ENCODE measurements at regions not wholly inside any gene's neighbourhood (a gene's known extent, or its start where the extent isn't known, plus 50 kb on each side); places are given as distances from the start of the nearest gene placed in this dataset.
"Not testable (repeated sequence)": the region's sequence is repeated elsewhere in the genome, so short reads cannot be mapped to it uniquely, and the experiment has no call there.

GRCh38 chr21:14058566-14058965, 152.2 kb downstream of the LIPI start:
- DNase-seq, result no peak
- no peaks in the 10 kb centered on the region for H3K36me3 Mint-ChIP-seq (ENCODE audit: unreplicated experiment)
- peaks cover 1% of the 10 kb centered on the region for H3K27me3 Mint-ChIP-seq (ENCODE audit: unreplicated experiment)
- no peaks in the 10 kb centered on the region for H3K4me1 Mint-ChIP-seq (ENCODE audit: low read depth, unreplicated experiment)
- H3K4me3 Mint-ChIP-seq (ENCODE audit: unreplicated experiment), result no peak overlapping the region
- H3K27ac Mint-ChIP-seq (ENCODE audit: unreplicated experiment), result no peak overlapping the region
- H3K9me3 Mint-ChIP-seq (ENCODE audit: unreplicated experiment), result peaks cover 5% of the 10 kb centered on the region
- no peak for TF ChIP-seq CTCF (IDR thresholded peaks at IDR 0.05; ENCODE audit: partially characterized antibody, unreplicated experiment)

- H3K27me3 Mint-ChIP-seq (ENCODE audit: unreplicated experiment); H3K9me3 Mint-ChIP-seq (ENCODE audit: unreplicated experiment); H3K27ac Mint-ChIP-seq (ENCODE audit: unreplicated experiment); DNase-seq; H3K36me3 Mint-ChIP-seq (ENCODE audit: unreplicated experiment); H3K4me3 Mint-ChIP-seq (ENCODE audit: unreplicated experiment); H3K4me1 Mint-ChIP-seq (ENCODE audit: low read depth, unreplicated experiment): not testable (repeated sequence)
Observed at GRCh38 chr21:14057841-14058481, 152.8 kb downstream of the LIPI start.

- Mint-ChIP-seq H3K27me3 (ENCODE audit: unreplicated experiment) (peaks cover 1% of the 10 kb centered on the region), H3K4me1 (ENCODE audit: low read depth, unreplicated experiment) (no peaks in the 10 kb centered on the region), H3K4me3 (ENCODE audit: unreplicated experiment) (no peak overlapping the region), H3K27ac (ENCODE audit: unreplicated experiment) (no peak overlapping the region), H3K9me3 (ENCODE audit: unreplicated experiment) (peaks cover 5% of the 10 kb centered on the region), H3K36me3 (ENCODE audit: unreplicated experiment) (no peaks in the 10 kb centered on the region)
- no peak for DNase-seq
- no peak for TF ChIP-seq CTCF (IDR thresholded peaks at IDR 0.05; ENCODE audit: partially characterized antibody, unreplicated experiment)
Observed at GRCh38 chr21:14057313-14057712, 153.4 kb downstream of the LIPI start.

GRCh38 chr21:14056771-14057191, 154.0 kb downstream of the LIPI start:
- peaks cover 5% of the 10 kb centered on the region for H3K9me3 Mint-ChIP-seq (ENCODE audit: unreplicated experiment)
- no peaks in the 10 kb centered on the region for H3K36me3 Mint-ChIP-seq (ENCODE audit: unreplicated experiment)
- peaks cover 1% of the 10 kb centered on the region for H3K27me3 Mint-ChIP-seq (ENCODE audit: unreplicated experiment)
- H3K4me3 Mint-ChIP-seq (ENCODE audit: unreplicated experiment), result no peak overlapping the region
- no peak for DNase-seq
- no peak for TF ChIP-seq CTCF (IDR thresholded peaks at IDR 0.05; ENCODE audit: partially characterized antibody, unreplicated experiment)
- no peak overlapping the region for H3K27ac Mint-ChIP-seq (ENCODE audit: unreplicated experiment)
- H3K4me1 Mint-ChIP-seq (ENCODE audit: low read depth, unreplicated experiment), result no peaks in the 10 kb centered on the region

GRCh38 chr21:14055746-14056515, 154.8 kb downstream of the LIPI start:
- not testable (repeated sequence) for H3K4me3 Mint-ChIP-seq (ENCODE audit: unreplicated experiment); H3K4me1 Mint-ChIP-seq (ENCODE audit: low read depth, unreplicated experiment); H3K9me3 Mint-ChIP-seq (ENCODE audit: unreplicated experiment); H3K27me3 Mint-ChIP-seq (ENCODE audit: unreplicated experiment); DNase-seq; H3K27ac Mint-ChIP-seq (ENCODE audit: unreplicated experiment); H3K36me3 Mint-ChIP-seq (ENCODE audit: unreplicated experiment)

GRCh38 chr21:14054682-14055081, 156.1 kb downstream of the LIPI start:
- DNase-seq, result no peak
- Mint-ChIP-seq H3K4me1 (ENCODE audit: low read depth, unreplicated experiment) (no peaks in the 10 kb centered on the region), H3K36me3 (ENCODE audit: unreplicated experiment) (no peaks in the 10 kb centered on the region), H3K4me3 (ENCODE audit: unreplicated experiment) (no peak overlapping the region), H3K27me3 (ENCODE audit: unreplicated experiment) (peaks cover 1% of the 10 kb centered on the region), H3K9me3 (ENCODE audit: unreplicated experiment) (peaks cover 5% of the 10 kb centered on the region), H3K27ac (ENCODE audit: unreplicated experiment) (no peak overlapping the region)
- TF ChIP-seq CTCF (IDR thresholded peaks at IDR 0.05; ENCODE audit: partially characterized antibody, unreplicated experiment), result no peak

All from glutamatergic neuron (in vitro differentiated cells).